ENCODE measurements at regions not wholly inside any gene's neighbourhood (a gene's known extent, or its start where the extent isn't known, plus 50 kb on each side); places are given as distances from the start of the nearest gene placed in this dataset.

GRCh38 chr9:96171728-96172127 is 130.2 kb downstream of the HSD17B3 start:
- Histone ChIP-seq H3K9ac (replicated peaks in 1 of 4; ENCODE audit: extremely low read depth in 1 of 4, low read depth in 3 of 4, low read length in 3 of 4) (no peak overlapping the region), H3K9me3 (ENCODE audit: insufficient read depth in 2 of 2, low read depth in 1 of 2, low read length in 1 of 2) (no peaks in the 10 kb centered on the region)
- POLR2A ChIA-PET (ENCODE audit: partially characterized antibody), result no interaction called here
- no peak for TF ChIP-seq SP4 (IDR thresholded peaks at IDR 0.05; ENCODE audit: low read length)
- TF ChIP-seq GABPA (IDR thresholded peaks at IDR 0.05; ENCODE audit: borderline replicate concordance, insufficient read depth, low read length), result no peak
- no peak for TF ChIP-seq SAP30 (IDR thresholded peaks at IDR 0.05; ENCODE audit: insufficient read depth, insufficient replicate concordance, low read length)
- no peak for TF ChIP-seq EGR1 (IDR thresholded peaks at IDR 0.05; ENCODE audit: borderline replicate concordance, low read depth, low read length)
- no peak for TF ChIP-seq BACH1 (IDR thresholded peaks at IDR 0.05; ENCODE audit: low read length)
- TF ChIP-seq KDM1A (IDR thresholded peaks at IDR 0.05; ENCODE audit: borderline replicate concordance, low read length), result no peak
- no peak for TF ChIP-seq CEBPB (IDR thresholded peaks at IDR 0.05; ENCODE audit: low read depth, low read length)
- TF ChIP-seq RBBP5 (IDR thresholded peaks at IDR 0.05; ENCODE audit: borderline replicate concordance, low read depth, low read length), result no peak
- no peak for TF ChIP-seq CTBP2 (IDR thresholded peaks at IDR 0.05; ENCODE audit: borderline replicate concordance, insufficient read depth, insufficient read length, low read length)
- no peak for TF ChIP-seq MAFK (IDR thresholded peaks at IDR 0.05; ENCODE audit: low read depth, low read length)
- TF ChIP-seq NANOG (IDR thresholded peaks at IDR 0.05; ENCODE audit: insufficient read depth, low read depth, low read length, poor library complexity, severe bottlenecking), result no peak
- TF ChIP-seq SIRT6 (IDR thresholded peaks at IDR 0.05; ENCODE audit: low read length), result no peak
- TF ChIP-seq PHF8 (conservative IDR thresholded peaks at IDR 0.05; ENCODE audit: low read depth, low read length), result no peak
- TF ChIP-seq ASH2L (IDR thresholded peaks at IDR 0.05; ENCODE audit: low read length), result no peak
- no peak for TF ChIP-seq EZH2 (IDR thresholded peaks at IDR 0.05; ENCODE audit: low read depth, low read length, severe bottlenecking)
- no peak for TF ChIP-seq SP1 (IDR thresholded peaks at IDR 0.05; ENCODE audit: low read depth, low read length)

More at GRCh38 chr9:96171728-96172127, 130.2 kb downstream of the HSD17B3 start:
- no peak overlapping the region for H2BK20ac ChIP-seq (ENCODE audit: low read length)
- no peak overlapping the region for H2AK5ac ChIP-seq (ENCODE audit: low read depth, low read length)
- no peak overlapping the region for H3K4me3 ChIP-seq (ENCODE audit: extremely low read depth in 1 of 4, insufficient read depth in 2 of 4, low read depth in 3 of 4, low read length in 4 of 4)
- no peak overlapping the region for H2BK12ac ChIP-seq (ENCODE audit: low read depth, low read length)
- H4K91ac ChIP-seq (replicated peaks; ENCODE audit: insufficient read length, low read length), result no peak overlapping the region
- no peaks in the 10 kb centered on the region for H3K79me1 ChIP-seq (ENCODE audit: low read depth, low read length)
- H3K27me3 ChIP-seq (replicated peaks in 1 of 4; ENCODE audit: control insufficient read depth in 3 of 4, extremely low read depth in 1 of 4, insufficient read depth in 3 of 4, low read length in 3 of 4), result no peaks in the 10 kb centered on the region
- no peak overlapping the region for H3K14ac ChIP-seq (ENCODE audit: insufficient read length)
- no peak overlapping the region for H2BK120ac ChIP-seq (replicated peaks; ENCODE audit: low read depth, low read length)
- CTCF ChIA-PET (ENCODE audit: partially characterized antibody), result interaction anchor here (1.1 kb wide), 1 partner anchor 146 kb away, joined by 3 read pairs; no protein-coding TSS in a partner anchor
- H2AFZ ChIP-seq (ENCODE audit: low read length), result no peak overlapping the region
- H3K4me2 ChIP-seq (ENCODE audit: insufficient read depth in 1 of 2, low read depth in 2 of 2, low read length in 2 of 2), result no peak overlapping the region
- no peak overlapping the region for H3K23ac ChIP-seq (ENCODE audit: insufficient read length)
- H2BK5ac ChIP-seq (ENCODE audit: low read depth, low read length), result no peak overlapping the region
- no peak overlapping the region for H4K5ac ChIP-seq (ENCODE audit: insufficient read length, low read depth, low read length)
- 86% methylated on average over 6 of the region's 6 CpGs; no CpG with 5 or more reads in 1 of the 2 experiments for WGBS, 2 experiments (ENCODE audit: extremely low coverage in 1 of 2, insufficient coverage in 1 of 2, insufficient read length in 1 of 2, insufficient replicate concordance in 2 of 2, low coverage in 1 of 2, low lambda C conversion rate in 2 of 2, missing lambda C conversion rate in 1 of 2)
- no peak overlapping the region for H3K18ac ChIP-seq (ENCODE audit: extremely low read depth, low read length)
- no peaks in the 10 kb centered on the region for H3K23me2 ChIP-seq (ENCODE audit: low read depth, low read length)
- DNase-seq (ENCODE audit: low read depth in 1 of 2, low spot score in 2 of 2) (no peak), FAIRE-seq (no peak)
- H3K4me1 ChIP-seq (replicated peaks in 1 of 4; ENCODE audit: control insufficient read depth in 3 of 4, insufficient read depth in 4 of 4, low read length in 3 of 4), result peaks cover 0 to 12% (median 9%) of the 10 kb centered on the region in 4 experiments; a peak in 4 of 7 replicates
- no peak overlapping the region for H3K4ac ChIP-seq (replicated peaks; ENCODE audit: insufficient read length, low read depth, low read length)
- no peak overlapping the region for H3K27ac ChIP-seq (ENCODE audit: low read depth, low read length)
- no peaks in the 10 kb centered on the region for H3K36me3 ChIP-seq (ENCODE audit: control insufficient read depth in 2 of 4, insufficient read depth in 4 of 4, low read length in 3 of 4)
- no peak overlapping the region for H3K56ac ChIP-seq (replicated peaks; ENCODE audit: insufficient read length, low read depth, low read length)
- no peaks in the 10 kb centered on the region for H4K20me1 ChIP-seq (replicated peaks in 1 of 2; ENCODE audit: control insufficient read depth in 1 of 2, insufficient read depth in 2 of 2, low read length in 2 of 2)
- no peak overlapping the region for H2BK15ac ChIP-seq (ENCODE audit: low read length)
- no peaks in the 10 kb centered on the region for H3K79me2 ChIP-seq (ENCODE audit: control insufficient read depth in 1 of 2, insufficient read depth in 2 of 2, low read length in 2 of 2)
- no peak overlapping the region; the same call in 1 of the 2 replicates for H4K8ac ChIP-seq (ENCODE audit: extremely low read depth, insufficient read depth, low read length)
